Heart right ventricle (tissue), 16 donors: ENCODE measurements at regions not wholly inside any gene's neighbourhood (a gene's known extent, or its start where the extent isn't known, plus 50 kb on each side); places are given as distances from the start of the nearest gene placed in this dataset.

Source experiments
- ATAC-seq, 8 donors: fragments of 200-7000 bp; cut with Tn5 transposase; one replicate each; pipeline ENCODE4 v1.9.1; 2020; ENCODE audit warnings: mild to moderate bottlenecking in 8 of 8, moderate library complexity in 8 of 8, moderate number of reproducible peaks in 1 of 8
- DNase-seq, 2 donors: peaks; one replicate each; pipeline ENCODE4 v3.0.0-alpha.2; 2020
- H3K27ac ChIP-seq, 10 donors: fragments of 200-600 bp; sonication (generic) in 2 of 10; one replicate each; pipeline versions ENCODE4 v1.5.0 to v1.8.0; 2020 to 2022; ENCODE audit warnings: mild to moderate bottlenecking in 3 of 10
- H3K27me3 ChIP-seq, 7 donors: fragments of 200-600 bp; one replicate each; pipeline ENCODE4 v1.8.0; 2021 to 2022; ENCODE audit warnings: mild to moderate bottlenecking in 2 of 7
- H3K36me3 ChIP-seq, 9 donors: fragments of 200-600 bp; sonication (generic) in 1 of 9; one replicate each; pipeline versions ENCODE4 v1.5.0 to v1.8.0; 2020 to 2022; ENCODE audit warnings: mild to moderate bottlenecking in 2 of 9
- H3K4me1 ChIP-seq, 9 donors: fragments of 200-600 bp; sonication (generic) in 1 of 9; one replicate each; pipeline versions ENCODE4 v1.5.0 to v1.8.0; 2020 to 2022; ENCODE audit warnings: mild to moderate bottlenecking in 4 of 9
- H3K4me3 ChIP-seq, 10 donors: fragments of 200-600 bp; sonication (generic) in 2 of 10; one replicate each; pipeline versions ENCODE4 v1.5.0 to v1.8.0; 2020 to 2022; ENCODE audit warnings: mild to moderate bottlenecking in 7 of 10, moderate library complexity in 2 of 10
- H3K9me3 ChIP-seq, 11 donors: fragments of 200-600 bp in 10 of 11; sonication (generic) in 2 of 11; one replicate each; pipeline versions ENCODE4 v1.5.0 to v1.8.0; 2013 to 2022; ENCODE audit warnings: mild to moderate bottlenecking in 2 of 11, control low read depth in 1 of 11, moderate library complexity in 1 of 11
- WGBS, 2 donors: extraction: QIAGEN DNeasy Blood & Tissue Kit; methylation state at CpG; one replicate each; pipeline ENCODE4 v1.1.7; 2013; ENCODE audit warnings: inconsistent platforms in 1 of 2; 5-methylcytosine and 5-hydroxymethylcytosine counted together
- intact Hi-C, 10 donors: fragments of 100-400 bp; cut with DNase I; formaldehyde crosslinking; loops; one replicate each; pipeline versions ENCODE4 v1.11.1 to v1.14.2; 2022
- TF ChIP-seq, protein P1 (sequence below), 9 donors: fragments of 200-600 bp; sonication (generic) in 2 of 9; IDR thresholded peaks; one replicate each; pipeline versions ENCODE4 v1.5.0 to v1.8.0; 2021 to 2022; ENCODE audit warnings: antibody characterized with exemption in 9 of 9, mild to moderate bottlenecking in 5 of 9, moderate library complexity in 1 of 9
- donor health status: Arrhythmogenic right ventricular cardiomyopathy.
- donor health status: ischemic (EF 13 %, LVEDD 7.1; RV severe dilation, severe dysfunction).
- donor health status: healthy with polysubstance abuse.
- donor health status: DM: no; HTN: yes; CAD: no.
- donor health status: DM: no; HTN: no; CAD: no.
- donor health status: ischemic (EF 25% LVEDD 6.9; RV normal size, moderate dysfunction).
- donor health status: ischemic (EF 25% LVEDD 5.7; RV mildly dilated, moderate dysfunction).
- donor health status: healthy.
- donor health status: DM: yes; HTN: yes; CAD: no.
- donor health status: Ischemic cardiomyopathy.
- donor health status: ischemic (EF 35%, LVEDD 5.7; RV mildly dilated, moderate dysfunction).
- donor health status: nonischemic (EF 11% LVEDD 7.7; RV severe dilation, severe dysfunction).
- donor health status: DM: yes; HTN: yes; CAD: no.
- donor health status: PGD.
- donor health status: ischemic (EF 29% LVEDD 5.4; RV normal size, mild dysfunction).
- donor health status: nonischemic (EF 23%, LVEDD 6.1; RV moderate dilation, normal function).

DNA sequence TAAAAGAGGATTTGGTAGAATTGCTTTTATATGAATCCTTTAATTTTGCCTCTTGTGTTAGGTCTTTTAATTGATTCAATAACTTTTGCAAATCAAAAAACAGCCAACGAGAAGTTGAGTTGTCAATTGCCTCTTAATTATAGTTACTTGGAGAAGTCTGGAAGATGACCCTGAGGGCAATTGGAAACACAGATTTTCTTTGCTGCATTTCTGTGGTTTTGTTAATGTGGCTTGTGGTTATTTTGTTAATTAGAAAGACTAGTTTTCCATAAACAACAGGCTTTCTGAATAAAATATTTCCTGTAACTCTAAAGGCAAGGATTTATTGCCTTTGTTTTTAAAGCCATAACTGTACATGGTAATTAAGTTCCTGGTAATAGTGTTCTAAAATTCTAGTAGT lies 513.0 kb downstream of the EPHA7 start:
- no peak overlapping the region for H3K27ac ChIP-seq
- no peaks in the 10 kb centered on the region for H3K36me3 ChIP-seq
- H3K9me3 ChIP-seq, result no peaks in the 10 kb centered on the region
- TF ChIP-seq, protein P1, sequence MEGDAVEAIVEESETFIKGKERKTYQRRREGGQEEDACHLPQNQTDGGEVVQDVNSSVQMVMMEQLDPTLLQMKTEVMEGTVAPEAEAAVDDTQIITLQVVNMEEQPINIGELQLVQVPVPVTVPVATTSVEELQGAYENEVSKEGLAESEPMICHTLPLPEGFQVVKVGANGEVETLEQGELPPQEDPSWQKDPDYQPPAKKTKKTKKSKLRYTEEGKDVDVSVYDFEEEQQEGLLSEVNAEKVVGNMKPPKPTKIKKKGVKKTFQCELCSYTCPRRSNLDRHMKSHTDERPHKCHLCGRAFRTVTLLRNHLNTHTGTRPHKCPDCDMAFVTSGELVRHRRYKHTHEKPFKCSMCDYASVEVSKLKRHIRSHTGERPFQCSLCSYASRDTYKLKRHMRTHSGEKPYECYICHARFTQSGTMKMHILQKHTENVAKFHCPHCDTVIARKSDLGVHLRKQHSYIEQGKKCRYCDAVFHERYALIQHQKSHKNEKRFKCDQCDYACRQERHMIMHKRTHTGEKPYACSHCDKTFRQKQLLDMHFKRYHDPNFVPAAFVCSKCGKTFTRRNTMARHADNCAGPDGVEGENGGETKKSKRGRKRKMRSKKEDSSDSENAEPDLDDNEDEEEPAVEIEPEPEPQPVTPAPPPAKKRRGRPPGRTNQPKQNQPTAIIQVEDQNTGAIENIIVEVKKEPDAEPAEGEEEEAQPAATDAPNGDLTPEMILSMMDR (IDR thresholded peaks at IDR 0.05), result no peak
- intact Hi-C loops, result no loop called here
- ATAC-seq (no peak), DNase-seq (no peak)
- no peaks in the 10 kb centered on the region for H3K27me3 ChIP-seq
- H3K4me1 ChIP-seq, result no peaks in the 10 kb centered on the region
- no peak overlapping the region for H3K4me3 ChIP-seq
- WGBS, 2 donors, result 58 to 82% methylated on average over 1 of the region's 1 CpG

DNA sequence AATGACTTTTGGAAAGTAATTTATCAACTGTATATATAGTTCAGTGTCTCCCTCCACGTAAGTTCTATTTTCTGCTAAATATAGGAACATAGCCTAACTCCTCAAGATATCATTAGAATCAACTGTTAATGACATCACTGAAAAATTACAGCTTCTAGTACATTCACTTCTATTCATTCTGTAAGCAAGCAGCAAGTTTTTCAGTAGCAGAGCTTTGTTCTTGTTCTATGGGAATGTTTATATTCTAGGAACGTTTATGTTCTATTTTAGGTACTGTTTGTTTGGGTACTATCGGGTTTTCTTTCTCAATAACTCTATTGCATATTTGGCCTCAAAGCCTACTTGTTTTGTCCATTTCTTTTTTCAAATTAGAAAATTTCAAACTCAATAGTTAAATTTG lies 525.6 kb downstream of the EPHA7 start:
- Histone ChIP-seq H3K4me3 (no peak overlapping the region), H3K4me1 (no peaks in the 10 kb centered on the region), H3K9me3 (peaks cover 0 to 27% (median 12%) of the 10 kb centered on the region in 11 donors), H3K36me3 (no peaks in the 10 kb centered on the region), H3K27me3 (no peaks in the 10 kb centered on the region), H3K27ac (no peak overlapping the region)
- TF ChIP-seq, protein P1 (IDR thresholded peaks at IDR 0.05), result no peak
- WGBS, 2 donors, result 34 to 52% methylated on average over 3 of the region's 3 CpGs
- DNase-seq (no peak), ATAC-seq (no peak)
- intact Hi-C loops, result no loop called here

DNA sequence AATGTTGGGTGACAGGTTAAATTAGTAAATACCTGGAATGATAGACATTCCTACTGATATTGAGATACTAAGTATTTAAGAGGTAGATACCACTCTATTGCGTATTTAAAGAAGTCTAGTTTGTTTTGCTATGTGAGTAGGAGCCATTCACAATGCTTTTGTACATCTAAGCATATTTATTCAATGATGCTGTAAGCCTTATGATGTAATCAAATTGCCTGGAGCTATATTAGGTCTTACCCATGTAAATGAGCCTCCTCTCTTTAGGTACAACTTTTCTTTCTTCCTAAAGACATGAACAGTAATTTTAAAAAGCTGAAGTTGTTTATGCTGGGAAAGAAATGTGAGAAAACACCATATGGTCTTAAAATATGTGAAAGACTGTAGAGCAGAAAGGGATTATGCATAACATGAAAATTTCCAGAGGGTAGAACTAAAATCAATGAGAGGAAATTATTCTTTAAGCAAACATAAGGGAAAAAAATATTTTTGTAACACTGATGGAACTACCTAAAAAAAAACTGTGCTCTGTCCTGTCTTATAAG lies 526.7 kb downstream of the EPHA7 start:
- ATAC-seq (no peak), DNase-seq (no peak)
- H3K27ac ChIP-seq, result no peak overlapping the region
- H3K36me3 ChIP-seq, result no peaks in the 10 kb centered on the region
- TF ChIP-seq, protein P1 (IDR thresholded peaks at IDR 0.05), result no peak
- H3K9me3 ChIP-seq, result peaks cover 0 to 34% (median 12%) of the 10 kb centered on the region in 11 donors
- 79 to 85% methylated on average over 1 of the region's 1 CpG for WGBS, 2 donors
- intact Hi-C loops, result no loop called here
- no peak overlapping the region for H3K4me3 ChIP-seq
- no peaks in the 10 kb centered on the region for H3K4me1 ChIP-seq
- no peaks in the 10 kb centered on the region for H3K27me3 ChIP-seq

DNA sequence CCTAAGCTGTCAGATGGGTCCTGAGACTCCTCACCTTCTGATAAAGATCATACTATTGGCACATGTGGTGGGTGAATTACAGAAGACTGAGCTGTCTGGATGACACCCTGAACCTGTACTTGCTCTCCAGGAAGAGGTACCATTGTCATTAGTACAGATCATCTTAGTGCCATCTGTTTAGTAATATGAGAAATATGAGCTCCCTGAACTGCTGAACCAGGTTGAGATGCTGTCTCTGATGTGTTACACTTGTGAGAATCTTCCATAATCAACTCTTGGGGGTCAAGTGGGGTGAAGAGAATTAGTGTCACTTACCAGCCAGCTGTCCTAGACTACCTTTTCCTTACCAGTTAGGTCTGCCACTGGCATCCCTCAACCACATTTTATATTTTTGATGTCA lies 531.0 kb downstream of the EPHA7 start:
- Histone ChIP-seq H3K36me3 (no peaks in the 10 kb centered on the region), H3K4me3 (no peak overlapping the region), H3K9me3 (peaks cover 0 to 55% (median 12%) of the 10 kb centered on the region in 11 donors), H3K4me1 (no peaks in the 10 kb centered on the region), H3K27me3 (no peaks in the 10 kb centered on the region), H3K27ac (no peak overlapping the region)
- ATAC-seq, result no peak
- intact Hi-C loops, result no loop called here
- TF ChIP-seq, protein P1 (IDR thresholded peaks at IDR 0.05), result no peak
- DNase-seq, result no peak
